NCI-H1105 treated with DMSO at 0.1 percent for 48 hours (cell line): ENCODE measurements at regions not wholly inside any gene's neighbourhood (a gene's known extent, or its start where the extent isn't known, plus 50 kb on each side); places are given as distances from the start of the nearest gene placed in this dataset.

ENCODE experiments used
- DNase-seq: peaks from one replicate; lab custom pipeline; 2025; lab: John Stamatoyannopoulos, UW

GRCh38 chr6:55696501-55696900 lies 117.5 kb upstream of the HMGCLL1 start:
- DNase-seq = no peak

- no peak for DNase-seq
Observed at GRCh38 chr6:55696041-55696440, 117.0 kb upstream of the HMGCLL1 start.

- no peak for DNase-seq
Observed at GRCh38 chr6:55694759-55695158, 115.8 kb upstream of the HMGCLL1 start.

- no peak for DNase-seq
Observed at GRCh38 chr6:55694148-55694547, 115.2 kb upstream of the HMGCLL1 start.

GRCh38 chr6:55679503-55679902 lies 100.5 kb upstream of the HMGCLL1 start:
- no peak for DNase-seq

GRCh38 chr6:55678330-55679224 lies 99.6 kb upstream of the HMGCLL1 start:
- no peak for DNase-seq

GRCh38 chr6:55676736-55677135 lies 97.7 kb upstream of the HMGCLL1 start:
- no peak for DNase-seq

GRCh38 chr6:55675941-55676340 lies 96.9 kb upstream of the HMGCLL1 start:
- DNase-seq = no peak

- no peak for DNase-seq
Observed at GRCh38 chr6:55674672-55675071, 95.7 kb upstream of the HMGCLL1 start.

GRCh38 chr6:55670850-55671413 lies 91.9 kb upstream of the HMGCLL1 start:
- DNase-seq = no peak

- no peak for DNase-seq
Observed at GRCh38 chr6:55669028-55669427, 90.0 kb upstream of the HMGCLL1 start.

- DNase-seq = no peak
Observed at GRCh38 chr6:55668591-55668990, 89.6 kb upstream of the HMGCLL1 start.

- DNase-seq = no peak
Observed at GRCh38 chr6:55667341-55667740, 88.3 kb upstream of the HMGCLL1 start.

GRCh38 chr6:55666606-55667225 lies 87.7 kb upstream of the HMGCLL1 start:
- DNase-seq = no peak

GRCh38 chr6:55666037-55666436 lies 87.0 kb upstream of the HMGCLL1 start:
- no peak for DNase-seq

GRCh38 chr6:55664591-55665587 lies 85.9 kb upstream of the HMGCLL1 start:
- DNase-seq = no peak

- no peak for DNase-seq
Observed at GRCh38 chr6:55663914-55664313, 84.9 kb upstream of the HMGCLL1 start.

GRCh38 chr6:55659304-55659703 lies 80.3 kb upstream of the HMGCLL1 start:
- peak; percentile 9 for DNase-seq

- no peak for DNase-seq
Observed at GRCh38 chr6:55654445-55654844, 75.5 kb upstream of the HMGCLL1 start.

GRCh38 chr6:55652429-55652828 lies 73.4 kb upstream of the HMGCLL1 start:
- DNase-seq = no peak

- no peak for DNase-seq
Observed at GRCh38 chr6:55651015-55651414, 72.0 kb upstream of the HMGCLL1 start.

GRCh38 chr6:55643861-55644260 lies 64.9 kb upstream of the HMGCLL1 start:
- no peak for DNase-seq
